ENCODE measurements at regions not wholly inside any gene's neighbourhood (a gene's known extent, or its start where the extent isn't known, plus 50 kb on each side); places are given as distances from the start of the nearest gene placed in this dataset.

DNA sequence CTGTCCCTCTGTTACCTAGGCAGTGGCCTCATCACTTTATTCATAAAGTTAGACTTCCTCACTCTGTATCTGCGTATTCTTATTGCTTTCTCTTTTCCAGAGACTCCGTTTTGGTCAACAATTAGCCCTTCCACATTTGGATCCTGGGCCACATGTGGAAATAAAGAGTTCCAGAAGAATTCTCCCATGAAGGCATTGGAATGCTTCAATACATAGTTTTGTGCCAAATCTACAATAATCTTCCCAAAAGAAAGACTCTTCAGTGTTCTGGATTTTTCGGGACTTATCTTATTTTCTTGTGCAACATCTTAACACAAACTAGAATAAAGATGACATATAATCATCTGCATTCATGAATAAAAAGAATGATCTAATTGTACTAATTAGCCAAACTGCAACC lies 187.7 kb upstream of the BMP2 start:
- TF ChIP-seq, protein P1, sequence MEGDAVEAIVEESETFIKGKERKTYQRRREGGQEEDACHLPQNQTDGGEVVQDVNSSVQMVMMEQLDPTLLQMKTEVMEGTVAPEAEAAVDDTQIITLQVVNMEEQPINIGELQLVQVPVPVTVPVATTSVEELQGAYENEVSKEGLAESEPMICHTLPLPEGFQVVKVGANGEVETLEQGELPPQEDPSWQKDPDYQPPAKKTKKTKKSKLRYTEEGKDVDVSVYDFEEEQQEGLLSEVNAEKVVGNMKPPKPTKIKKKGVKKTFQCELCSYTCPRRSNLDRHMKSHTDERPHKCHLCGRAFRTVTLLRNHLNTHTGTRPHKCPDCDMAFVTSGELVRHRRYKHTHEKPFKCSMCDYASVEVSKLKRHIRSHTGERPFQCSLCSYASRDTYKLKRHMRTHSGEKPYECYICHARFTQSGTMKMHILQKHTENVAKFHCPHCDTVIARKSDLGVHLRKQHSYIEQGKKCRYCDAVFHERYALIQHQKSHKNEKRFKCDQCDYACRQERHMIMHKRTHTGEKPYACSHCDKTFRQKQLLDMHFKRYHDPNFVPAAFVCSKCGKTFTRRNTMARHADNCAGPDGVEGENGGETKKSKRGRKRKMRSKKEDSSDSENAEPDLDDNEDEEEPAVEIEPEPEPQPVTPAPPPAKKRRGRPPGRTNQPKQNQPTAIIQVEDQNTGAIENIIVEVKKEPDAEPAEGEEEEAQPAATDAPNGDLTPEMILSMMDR (IDR thresholded peaks at IDR 0.05; ENCODE audit: low read depth, low read length): no peak
- no peak for TF ChIP-seq EZH2phosphoT487 (IDR thresholded peaks at IDR 0.05; ENCODE audit: low read depth)
